H9 (cell line): ENCODE measurements at regions not wholly inside any gene's neighbourhood (a gene's known extent, or its start where the extent isn't known, plus 50 kb on each side); places are given as distances from the start of the nearest gene placed in this dataset.

Source experiments
- DNase-seq: peaks from one replicate; pipeline ENCODE4 v3.0.0-alpha.2; 2017
- H2AFZ ChIP-seq: one replicate; pipeline ENCODE4 v1.6.1; 2013; ENCODE audit warnings: mild to moderate bottlenecking, low read length, control low read depth, moderate library complexity
- H2AK5ac ChIP-seq: 2 replicates; pipeline ENCODE4 v1.6.1; 2013; ENCODE audit warnings: low read length, control low read depth, mixed read lengths; ENCODE audit not compliant: insufficient read length
- H2BK120ac ChIP-seq: one replicate; pipeline ENCODE4 v1.6.1; 2013; ENCODE audit warnings: low read depth, mild to moderate bottlenecking, low read length, control low read depth, inconsistent platforms; ENCODE audit not compliant: poor library complexity, severe bottlenecking
- H2BK12ac ChIP-seq: 2 replicates; pipeline ENCODE4 v1.6.1; 2013; ENCODE audit warnings: low read length, control low read depth, mixed read lengths, low read depth; ENCODE audit not compliant: insufficient read length
- H2BK15ac ChIP-seq: 2 replicates; pipeline ENCODE4 v1.6.1; 2013; ENCODE audit warnings: low read depth, low read length, control low read depth
- H2BK20ac ChIP-seq: one replicate; pipeline ENCODE4 v1.6.1; 2013; ENCODE audit warnings: low read depth, mild to moderate bottlenecking, low read length, control low read depth, inconsistent platforms; ENCODE audit not compliant: poor library complexity, severe bottlenecking
- H2BK5ac ChIP-seq: 2 replicates; pipeline ENCODE4 v1.6.1; 2013; ENCODE audit warnings: low read length, control low read depth, mixed read lengths; ENCODE audit not compliant: insufficient read length
- H3K14ac ChIP-seq: 2 replicates; pipeline ENCODE4 v1.6.1; 2013; ENCODE audit warnings: low read length, control low read depth; ENCODE audit not compliant: insufficient read depth
- H3K18ac ChIP-seq: 2 replicates; pipeline ENCODE4 v1.6.1; 2013; ENCODE audit warnings: low read depth, mild to moderate bottlenecking, mixed read lengths, low read length, control low read depth; ENCODE audit not compliant: insufficient read length
- H3K23ac ChIP-seq: 2 replicates; pipeline ENCODE4 v1.6.1; 2013; ENCODE audit warnings: low read length, control low read depth, mixed read lengths, low read depth; ENCODE audit not compliant: insufficient read length
- H3K23me2 ChIP-seq: 2 replicates; pipeline ENCODE4 v1.6.1; 2013; ENCODE audit warnings: low read depth, mild to moderate bottlenecking, mixed read lengths, low read length, control low read depth; ENCODE audit not compliant: insufficient read length, poor library complexity, severe bottlenecking
- H3K27ac ChIP-seq: 2 replicates; pipeline ENCODE4 v1.5.1; 2013; ENCODE audit warnings: low read length, control low read depth, mixed read lengths, low read depth; ENCODE audit not compliant: insufficient read length
- H3K27me3 ChIP-seq: 2 replicates; pipeline ENCODE4 v1.6.1; 2013; ENCODE audit warnings: low read length, control low read depth, inconsistent platforms; ENCODE audit not compliant: insufficient read depth
- H3K4ac ChIP-seq: 2 replicates; pipeline ENCODE4 v1.6.1; 2013; ENCODE audit warnings: low read depth, mild to moderate bottlenecking, control low read depth, inconsistent platforms, low read length, moderate library complexity
- H3K4me1 ChIP-seq: 2 replicates; pipeline ENCODE4 v1.6.1; 2013; ENCODE audit warnings: low read length, control low read depth, inconsistent platforms; ENCODE audit not compliant: insufficient read depth
- H3K4me2 ChIP-seq: 2 replicates; pipeline ENCODE4 v1.6.1; 2013; ENCODE audit warnings: low read length, control low read depth, mixed read lengths; ENCODE audit not compliant: insufficient read length, insufficient read depth
- H3K56ac ChIP-seq: 2 replicates; pipeline ENCODE4 v1.6.1; 2013; ENCODE audit warnings: low read depth, mild to moderate bottlenecking, mixed read lengths, low read length, control low read depth; ENCODE audit not compliant: insufficient read length
- H3K79me1 ChIP-seq: 2 replicates; pipeline ENCODE4 v1.6.1; 2013; ENCODE audit warnings: low read depth, mild to moderate bottlenecking, moderate library complexity, low read length, control low read depth, inconsistent platforms; ENCODE audit not compliant: insufficient read depth, poor library complexity, severe bottlenecking
- H3K79me2 ChIP-seq: 2 replicates; pipeline ENCODE4 v1.6.1; 2013; ENCODE audit warnings: low read length, control low read depth, inconsistent platforms; ENCODE audit not compliant: insufficient read depth
- H3K9ac ChIP-seq: 2 replicates; pipeline ENCODE4 v1.6.1; 2013; ENCODE audit warnings: low read length, control low read depth, mixed read lengths; ENCODE audit not compliant: insufficient read length; ENCODE audit errors: extremely low read depth
- H3K9me3 ChIP-seq: one replicate; pipeline ENCODE4 v1.6.1; 2013; ENCODE audit warnings: low read depth, low read length, inconsistent platforms; ENCODE audit not compliant: control insufficient read depth
- H3T11ph ChIP-seq: one replicate; pipeline ENCODE4 v1.6.1; 2013; ENCODE audit warnings: mild to moderate bottlenecking, low read length, control low read depth, inconsistent platforms
- H4K20me1 ChIP-seq: one replicate; pipeline ENCODE4 v1.6.1; 2013; ENCODE audit not compliant: control insufficient read depth, insufficient read length, insufficient read depth
- H4K5ac ChIP-seq: 2 replicates; pipeline ENCODE4 v1.6.1; 2013; ENCODE audit warnings: low read depth, mild to moderate bottlenecking, mixed read lengths, low read length, control low read depth; ENCODE audit not compliant: insufficient read length
- H4K8ac ChIP-seq: replicated peaks from 2 replicates; pipeline ENCODE4 v1.6.1; 2013; ENCODE audit warnings: low read length, control low read depth, mixed read lengths, low read depth; ENCODE audit not compliant: insufficient read length
- H4K91ac ChIP-seq: 2 replicates; pipeline ENCODE4 v1.6.1; 2013; ENCODE audit warnings: low read depth, mild to moderate bottlenecking, moderate library complexity, mixed read lengths, low read length, control low read depth; ENCODE audit not compliant: insufficient read length
- H3K27ac Mint-ChIP-seq, 3 experiments: 2 replicates in 2 of 3; 3 replicates in 1 of 3; pipeline ENCODE4 v1.8.0; 2020 to 2021; ENCODE audit warnings: mixed read lengths in 3 of 3, mild to moderate bottlenecking in 1 of 3, moderate library complexity in 1 of 3
- H3K27me3 Mint-ChIP-seq: 2 replicates; pipeline ENCODE4 v1.8.0; 2021; ENCODE audit warnings: low read depth, mild to moderate bottlenecking, moderate library complexity, mixed read lengths
- H3K36me3 Mint-ChIP-seq, 3 experiments: 2 replicates in 2 of 3; 3 replicates in 1 of 3; pipeline ENCODE4 v1.8.0; 2020 to 2021; ENCODE audit warnings: low read depth in 3 of 3, mixed read lengths in 3 of 3; ENCODE audit not compliant: insufficient read depth in 1 of 3
- H3K4me1 Mint-ChIP-seq, 2 experiments: 2 replicates each; pipeline ENCODE4 v1.8.0; 2020; ENCODE audit warnings: mixed read lengths in 2 of 2
- H3K4me3 Mint-ChIP-seq, 2 experiments: 2 replicates in 1 of 2; 3 replicates in 1 of 2; pipeline ENCODE4 v1.8.0; 2020 to 2021; ENCODE audit warnings: mild to moderate bottlenecking in 2 of 2, mixed read lengths in 2 of 2, moderate library complexity in 1 of 2
- H3K9me3 Mint-ChIP-seq, 2 experiments: 2 replicates in 1 of 2; 3 replicates in 1 of 2; pipeline ENCODE4 v1.8.0; 2020; ENCODE audit warnings: mild to moderate bottlenecking in 2 of 2, mixed read lengths in 2 of 2, moderate library complexity in 1 of 2
- WGBS: extraction: QIAGEN DNeasy Blood & Tissue Kit; methylation state at CpG from one replicate; pipeline ENCODE4 v1.1.7; 2013; ENCODE audit warnings: missing lambda C conversion rate, low lambda C conversion rate, mixed read lengths; ENCODE audit not compliant: insufficient read length; ENCODE audit errors: extremely low coverage; 5-methylcytosine and 5-hydroxymethylcytosine counted together
- TF ChIP-seq, protein P1 (sequence below): fragments of 200-600 bp; sonication (generic); conservative IDR thresholded peaks from 3 replicates; pipeline ENCODE4 v1.8.0; 2021; ENCODE audit warnings: antibody characterized with exemption, mild to moderate bottlenecking

DNA sequence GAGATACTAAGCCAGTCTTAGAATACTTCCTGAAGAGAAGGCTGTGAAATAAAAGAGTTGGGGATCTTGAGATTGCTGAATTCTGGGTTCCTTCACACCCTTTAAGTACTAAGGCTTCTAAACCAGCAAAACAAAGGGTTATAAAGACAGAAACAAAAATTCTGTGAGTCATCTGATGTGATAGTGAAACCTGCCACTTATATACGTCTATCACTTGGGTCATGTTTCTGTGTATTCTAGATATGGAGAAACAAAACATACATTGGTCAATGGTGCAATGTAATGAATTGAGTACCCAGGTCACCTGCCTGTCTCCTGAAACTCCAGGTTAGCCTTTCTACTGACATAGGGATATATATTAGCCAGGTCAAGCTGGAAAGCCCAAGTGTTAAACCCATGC lies 319.3 kb upstream of the GRAMD2B start:
- Histone ChIP-seq H3K27me3 (no peaks in the 10 kb centered on the region), H3K56ac (no peak overlapping the region), H4K8ac (no peak overlapping the region), H3K18ac (no peak overlapping the region), H2BK5ac (no peak overlapping the region), H4K20me1 (no peaks in the 10 kb centered on the region), H3K27ac (no peak overlapping the region), H2AK5ac (no peak overlapping the region), H3K4ac (no peak overlapping the region), H2BK20ac (no peak overlapping the region), H3K23me2 (no peaks in the 10 kb centered on the region), H3K9me3 (no peaks in the 10 kb centered on the region), H3K4me2 (no peak overlapping the region), H3K23ac (no peak overlapping the region), H3K14ac (no peak overlapping the region), H3K79me2 (no peaks in the 10 kb centered on the region), H3K9ac (no peak overlapping the region), H4K5ac (no peak overlapping the region), H2AFZ (no peak overlapping the region), H3K79me1 (no peaks in the 10 kb centered on the region), H2BK12ac (no peak overlapping the region), H3T11ph (no peak overlapping the region), H2BK120ac (no peak overlapping the region), H2BK15ac (no peak overlapping the region), H3K4me1 (no peaks in the 10 kb centered on the region), H4K91ac (no peak overlapping the region)
- no peak for DNase-seq
- Mint-ChIP-seq H3K27ac (no peak overlapping the region), H3K36me3 (peaks cover 0 to 2% (median 0%) of the 10 kb centered on the region in 3 experiments; a peak in 1 of 7 replicates), H3K9me3 (no peaks in the 10 kb centered on the region), H3K4me1 (peaks cover 5 to 9% of the 10 kb centered on the region in 2 experiments), H3K27me3 (no peaks in the 10 kb centered on the region; the same call in 1 of the 2 replicates), H3K4me3 (no peak overlapping the region)
- TF ChIP-seq, protein P1, sequence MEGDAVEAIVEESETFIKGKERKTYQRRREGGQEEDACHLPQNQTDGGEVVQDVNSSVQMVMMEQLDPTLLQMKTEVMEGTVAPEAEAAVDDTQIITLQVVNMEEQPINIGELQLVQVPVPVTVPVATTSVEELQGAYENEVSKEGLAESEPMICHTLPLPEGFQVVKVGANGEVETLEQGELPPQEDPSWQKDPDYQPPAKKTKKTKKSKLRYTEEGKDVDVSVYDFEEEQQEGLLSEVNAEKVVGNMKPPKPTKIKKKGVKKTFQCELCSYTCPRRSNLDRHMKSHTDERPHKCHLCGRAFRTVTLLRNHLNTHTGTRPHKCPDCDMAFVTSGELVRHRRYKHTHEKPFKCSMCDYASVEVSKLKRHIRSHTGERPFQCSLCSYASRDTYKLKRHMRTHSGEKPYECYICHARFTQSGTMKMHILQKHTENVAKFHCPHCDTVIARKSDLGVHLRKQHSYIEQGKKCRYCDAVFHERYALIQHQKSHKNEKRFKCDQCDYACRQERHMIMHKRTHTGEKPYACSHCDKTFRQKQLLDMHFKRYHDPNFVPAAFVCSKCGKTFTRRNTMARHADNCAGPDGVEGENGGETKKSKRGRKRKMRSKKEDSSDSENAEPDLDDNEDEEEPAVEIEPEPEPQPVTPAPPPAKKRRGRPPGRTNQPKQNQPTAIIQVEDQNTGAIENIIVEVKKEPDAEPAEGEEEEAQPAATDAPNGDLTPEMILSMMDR, result no peak
- no CpG with 5 or more reads among the region's 1 CpG for WGBS
